ENCODE measurements at regions not wholly inside any gene's neighbourhood (a gene's known extent, or its start where the extent isn't known, plus 50 kb on each side); places are given as distances from the start of the nearest gene placed in this dataset.

GRCh38 chr5:34539183-34539582 lies 116.9 kb upstream of the RAI14 start:
- 24 to 38% methylated on average over 1 of the region's 1 CpG for WGBS, 2 donors
- H3K4me3 ChIP-seq, result no peak overlapping the region
- no peaks in the 10 kb centered on the region for H3K36me3 ChIP-seq (ENCODE audit: control insufficient read depth in 4 of 4, insufficient read depth in 4 of 4, low read length in 4 of 4)
- ATAC-seq (ENCODE audit: insufficient read depth, low FRiP score) (no peak), DNase-seq (no peak)
- peaks cover 0 to 3% (median 0%) of the 10 kb centered on the region in 4 donors for H3K9me3 ChIP-seq (ENCODE audit: control insufficient read depth in 4 of 4, insufficient read depth in 3 of 4, low read length in 3 of 4)
- no peaks in the 10 kb centered on the region for H3K4me1 ChIP-seq (ENCODE audit: control insufficient read depth in 5 of 5, insufficient read depth in 5 of 5, low read length in 5 of 5)
- TF ChIP-seq CTCF (IDR thresholded peaks at IDR 0.05; ENCODE audit: control extremely low read depth, extremely low read depth), result no peak
- no peaks in the 10 kb centered on the region for H3K27me3 ChIP-seq (ENCODE audit: control insufficient read depth in 3 of 3, insufficient read depth in 3 of 3, low read length in 2 of 3)
- H3K9ac ChIP-seq (ENCODE audit: insufficient read depth in 1 of 2, low read length in 2 of 2), result no peak overlapping the region
- H3K27ac ChIP-seq (ENCODE audit: low read depth in 1 of 2, low read length in 1 of 2), result no peak overlapping the region

- H3K9ac ChIP-seq (ENCODE audit: insufficient read depth in 1 of 2, low read length in 2 of 2), result no peak overlapping the region
- ATAC-seq (ENCODE audit: insufficient read depth, low FRiP score) (no peak), DNase-seq (no peak)
- no peak overlapping the region for H3K27ac ChIP-seq (ENCODE audit: low read depth in 1 of 2, low read length in 1 of 2)
- no peaks in the 10 kb centered on the region for H3K36me3 ChIP-seq (ENCODE audit: control insufficient read depth in 4 of 4, insufficient read depth in 4 of 4, low read length in 4 of 4)
- no peaks in the 10 kb centered on the region for H3K4me1 ChIP-seq (ENCODE audit: control insufficient read depth in 5 of 5, insufficient read depth in 5 of 5, low read length in 5 of 5)
- H3K27me3 ChIP-seq (ENCODE audit: control insufficient read depth in 3 of 3, insufficient read depth in 3 of 3, low read length in 2 of 3), result no peaks in the 10 kb centered on the region
- H3K9me3 ChIP-seq (ENCODE audit: control insufficient read depth in 4 of 4, insufficient read depth in 3 of 4, low read length in 3 of 4), result peaks cover 0 to 8% (median 0%) of the 10 kb centered on the region in 4 donors
- WGBS, 2 donors, result 90 to 93% methylated on average over 4 of the region's 4 CpGs
- no peak overlapping the region for H3K4me3 ChIP-seq
- TF ChIP-seq CTCF (IDR thresholded peaks at IDR 0.05; ENCODE audit: control extremely low read depth, extremely low read depth), result no peak
Observed at GRCh38 chr5:34541067-34541466, 115.1 kb upstream of the RAI14 start.

GRCh38 chr5:34542818-34543217 lies 113.3 kb upstream of the RAI14 start:
- Histone ChIP-seq H3K9me3 (ENCODE audit: control insufficient read depth in 4 of 4, insufficient read depth in 3 of 4, low read length in 3 of 4) (peaks cover 0 to 7% (median 4%) of the 10 kb centered on the region in 4 donors), H3K36me3 (ENCODE audit: control insufficient read depth in 4 of 4, insufficient read depth in 4 of 4, low read length in 4 of 4) (no peaks in the 10 kb centered on the region), H3K27ac (ENCODE audit: low read depth in 1 of 2, low read length in 1 of 2) (no peak overlapping the region), H3K4me1 (ENCODE audit: control insufficient read depth in 5 of 5, insufficient read depth in 5 of 5, low read length in 5 of 5) (no peaks in the 10 kb centered on the region), H3K4me3 (no peak overlapping the region), H3K27me3 (ENCODE audit: control insufficient read depth in 3 of 3, insufficient read depth in 3 of 3, low read length in 2 of 3) (no peaks in the 10 kb centered on the region), H3K9ac (ENCODE audit: insufficient read depth in 1 of 2, low read length in 2 of 2) (no peak overlapping the region)
- ATAC-seq (ENCODE audit: insufficient read depth, low FRiP score) (no peak), DNase-seq (no peak)
- 67 to 79% methylated on average over 1 of the region's 1 CpG for WGBS, 2 donors
- TF ChIP-seq CTCF (IDR thresholded peaks at IDR 0.05; ENCODE audit: control extremely low read depth, extremely low read depth), result no peak

- TF ChIP-seq CTCF (IDR thresholded peaks at IDR 0.05; ENCODE audit: control extremely low read depth, extremely low read depth), result no peak
- no peak for ATAC-seq (ENCODE audit: insufficient read depth, low FRiP score)
- Histone ChIP-seq H3K4me3 (no peak overlapping the region), H3K27me3 (ENCODE audit: control insufficient read depth in 3 of 3, insufficient read depth in 3 of 3, low read length in 2 of 3) (no peaks in the 10 kb centered on the region), H3K4me1 (ENCODE audit: control insufficient read depth in 5 of 5, insufficient read depth in 5 of 5, low read length in 5 of 5) (no peaks in the 10 kb centered on the region), H3K27ac (ENCODE audit: low read depth in 1 of 2, low read length in 1 of 2) (no peak overlapping the region), H3K9me3 (ENCODE audit: control insufficient read depth in 4 of 4, insufficient read depth in 3 of 4, low read length in 3 of 4) (peaks cover 0 to 5% (median 4%) of the 10 kb centered on the region in 4 donors), H3K36me3 (ENCODE audit: control insufficient read depth in 4 of 4, insufficient read depth in 4 of 4, low read length in 4 of 4) (no peaks in the 10 kb centered on the region), H3K9ac (ENCODE audit: insufficient read depth in 1 of 2, low read length in 2 of 2) (no peak overlapping the region)
- DNase-seq, result no peak
- WGBS, 2 donors, result 0 to 45% methylated on average over 1 of the region's 1 CpG
Observed at GRCh38 chr5:34543687-34544086, 112.4 kb upstream of the RAI14 start.

All from lung (tissue), 11 donors.